ENCODE measurements at regions not wholly inside any gene's neighbourhood (a gene's known extent, or its start where the extent isn't known, plus 50 kb on each side); places are given as distances from the start of the nearest gene placed in this dataset.

GRCh38 chr1:104488296-104489015 lies 738.8 kb downstream of the AMY1C start:
- no peaks in the 10 kb centered on the region for H3K36me3 ChIP-seq (ENCODE audit: control insufficient read depth, insufficient read depth, low read length)
- H3K27me3 ChIP-seq (replicated peaks; ENCODE audit: control insufficient read depth, insufficient read depth, low read length), result no peaks in the 10 kb centered on the region
- H3K4me3 ChIP-seq (replicated peaks; ENCODE audit: low read depth, low read length), result no peak overlapping the region
- TF ChIP-seq CTCF (IDR thresholded peaks at IDR 0.05; ENCODE audit: insufficient read depth, low read length, poor library complexity, severe bottlenecking), result no peak
- DNase-seq (ENCODE audit: extremely low read depth, insufficient read length), result no peak

GRCh38 chr1:104526158-104526795 lies 776.6 kb downstream of the AMY1C start:
- DNase-seq (ENCODE audit: extremely low read depth, insufficient read length), result no peak
- H3K4me3 ChIP-seq (replicated peaks; ENCODE audit: low read depth, low read length), result no peak overlapping the region
- H3K27me3 ChIP-seq (replicated peaks; ENCODE audit: control insufficient read depth, insufficient read depth, low read length), result no peaks in the 10 kb centered on the region
- no peaks in the 10 kb centered on the region for H3K36me3 ChIP-seq (ENCODE audit: control insufficient read depth, insufficient read depth, low read length)
- TF ChIP-seq CTCF (IDR thresholded peaks at IDR 0.05; ENCODE audit: insufficient read depth, low read length, poor library complexity, severe bottlenecking), result no peak

GRCh38 chr1:104531990-104532389 lies 782.3 kb downstream of the AMY1C start:
- no peaks in the 10 kb centered on the region for H3K36me3 ChIP-seq (ENCODE audit: control insufficient read depth, insufficient read depth, low read length)
- no peak overlapping the region for H3K4me3 ChIP-seq (replicated peaks; ENCODE audit: low read depth, low read length)
- no peak for DNase-seq (ENCODE audit: extremely low read depth, insufficient read length)
- H3K27me3 ChIP-seq (replicated peaks; ENCODE audit: control insufficient read depth, insufficient read depth, low read length), result no peaks in the 10 kb centered on the region
- no peak for TF ChIP-seq CTCF (IDR thresholded peaks at IDR 0.05; ENCODE audit: insufficient read depth, low read length, poor library complexity, severe bottlenecking)

GRCh38 chr1:104574620-104575019 lies 824.9 kb downstream of the AMY1C start:
- no peak for TF ChIP-seq CTCF (IDR thresholded peaks at IDR 0.05; ENCODE audit: insufficient read depth, low read length, poor library complexity, severe bottlenecking)
- Histone ChIP-seq H3K36me3 (ENCODE audit: control insufficient read depth, insufficient read depth, low read length) (no peaks in the 10 kb centered on the region), H3K4me3 (replicated peaks; ENCODE audit: low read depth, low read length) (no peak overlapping the region), H3K27me3 (replicated peaks; ENCODE audit: control insufficient read depth, insufficient read depth, low read length) (no peaks in the 10 kb centered on the region)
- no peak for DNase-seq (ENCODE audit: extremely low read depth, insufficient read length)

- Histone ChIP-seq H3K27me3 (replicated peaks; ENCODE audit: control insufficient read depth, insufficient read depth, low read length) (no peaks in the 10 kb centered on the region), H3K4me3 (replicated peaks; ENCODE audit: low read depth, low read length) (no peak overlapping the region), H3K36me3 (ENCODE audit: control insufficient read depth, insufficient read depth, low read length) (no peaks in the 10 kb centered on the region)
- no peak for DNase-seq (ENCODE audit: extremely low read depth, insufficient read length)
- TF ChIP-seq CTCF (IDR thresholded peaks at IDR 0.05; ENCODE audit: insufficient read depth, low read length, poor library complexity, severe bottlenecking), result no peak
Measured at GRCh38 chr1:104592926-104593325, 843.2 kb downstream of the AMY1C start.
